ENCODE measurements at regions not wholly inside any gene's neighbourhood (a gene's known extent, or its start where the extent isn't known, plus 50 kb on each side); places are given as distances from the start of the nearest gene placed in this dataset.

DNA sequence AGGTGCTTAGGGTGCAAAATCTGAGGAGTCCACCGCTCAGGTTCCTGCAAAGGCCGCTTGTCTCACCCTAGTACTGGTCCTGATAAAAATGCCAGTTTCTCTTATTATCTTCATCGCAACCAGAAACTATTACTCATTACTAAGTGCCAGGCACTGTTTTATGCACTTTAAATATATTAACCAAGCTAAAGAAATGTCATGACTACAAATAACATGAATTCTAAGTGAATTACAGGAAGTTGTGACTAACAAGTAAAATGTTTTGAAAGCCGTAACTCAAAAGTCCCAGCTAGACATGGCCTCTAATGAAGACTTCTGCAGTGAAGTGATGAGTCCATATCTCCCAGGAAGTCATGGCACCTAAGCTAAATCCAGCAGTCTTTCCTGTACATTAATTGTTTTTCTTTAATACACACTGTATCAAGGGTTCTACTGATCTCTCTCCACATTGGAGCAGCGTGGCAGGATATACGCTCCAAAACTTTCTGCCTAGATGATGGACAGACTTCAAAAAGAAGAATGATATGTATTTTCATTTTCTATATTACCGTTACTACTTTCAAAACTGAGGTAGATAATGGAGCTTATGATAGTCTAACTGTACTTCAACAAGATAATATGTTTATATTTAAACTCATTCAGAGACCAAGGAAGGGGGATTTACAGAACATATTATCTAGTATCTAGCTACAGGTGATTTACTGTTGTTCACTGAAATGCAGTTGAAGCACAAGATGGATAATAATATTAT lies 117.3 kb upstream of the ARID2 start:
- no peaks in the 10 kb centered on the region for H3K4me1 ChIP-seq (ENCODE audit: low read length)
- H3K36me3 ChIP-seq (replicated peaks; ENCODE audit: low read depth, low read length) = no peaks in the 10 kb centered on the region
- H3K9me3 ChIP-seq (ENCODE audit: insufficient read depth, low read length) = no peaks in the 10 kb centered on the region
- TF ChIP-seq EZH2phosphoT487 (IDR thresholded peaks at IDR 0.05; ENCODE audit: low read depth) = no peak
- TF ChIP-seq, protein P1, sequence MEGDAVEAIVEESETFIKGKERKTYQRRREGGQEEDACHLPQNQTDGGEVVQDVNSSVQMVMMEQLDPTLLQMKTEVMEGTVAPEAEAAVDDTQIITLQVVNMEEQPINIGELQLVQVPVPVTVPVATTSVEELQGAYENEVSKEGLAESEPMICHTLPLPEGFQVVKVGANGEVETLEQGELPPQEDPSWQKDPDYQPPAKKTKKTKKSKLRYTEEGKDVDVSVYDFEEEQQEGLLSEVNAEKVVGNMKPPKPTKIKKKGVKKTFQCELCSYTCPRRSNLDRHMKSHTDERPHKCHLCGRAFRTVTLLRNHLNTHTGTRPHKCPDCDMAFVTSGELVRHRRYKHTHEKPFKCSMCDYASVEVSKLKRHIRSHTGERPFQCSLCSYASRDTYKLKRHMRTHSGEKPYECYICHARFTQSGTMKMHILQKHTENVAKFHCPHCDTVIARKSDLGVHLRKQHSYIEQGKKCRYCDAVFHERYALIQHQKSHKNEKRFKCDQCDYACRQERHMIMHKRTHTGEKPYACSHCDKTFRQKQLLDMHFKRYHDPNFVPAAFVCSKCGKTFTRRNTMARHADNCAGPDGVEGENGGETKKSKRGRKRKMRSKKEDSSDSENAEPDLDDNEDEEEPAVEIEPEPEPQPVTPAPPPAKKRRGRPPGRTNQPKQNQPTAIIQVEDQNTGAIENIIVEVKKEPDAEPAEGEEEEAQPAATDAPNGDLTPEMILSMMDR (IDR thresholded peaks at IDR 0.05; ENCODE audit: low read depth, low read length) = no peak
- no peaks in the 10 kb centered on the region for H3K79me2 ChIP-seq (ENCODE audit: low read length)
- no peak overlapping the region for H3K27ac ChIP-seq (ENCODE audit: low read length)
- no peak overlapping the region for H3K9ac ChIP-seq (ENCODE audit: low read length)
- H4K20me1 ChIP-seq (ENCODE audit: insufficient read depth, low read length) = no peaks in the 10 kb centered on the region
- no peak overlapping the region for H2AFZ ChIP-seq (ENCODE audit: low read depth, low read length)
- no peak overlapping the region for H3K4me2 ChIP-seq (ENCODE audit: low read length)
- peaks cover 14% of the 10 kb centered on the region; the same call in 1 of the 2 replicates for H3K27me3 ChIP-seq (ENCODE audit: low read depth, low read length)
- H3K4me3 ChIP-seq (ENCODE audit: low read length) = no peak overlapping the region

DNA sequence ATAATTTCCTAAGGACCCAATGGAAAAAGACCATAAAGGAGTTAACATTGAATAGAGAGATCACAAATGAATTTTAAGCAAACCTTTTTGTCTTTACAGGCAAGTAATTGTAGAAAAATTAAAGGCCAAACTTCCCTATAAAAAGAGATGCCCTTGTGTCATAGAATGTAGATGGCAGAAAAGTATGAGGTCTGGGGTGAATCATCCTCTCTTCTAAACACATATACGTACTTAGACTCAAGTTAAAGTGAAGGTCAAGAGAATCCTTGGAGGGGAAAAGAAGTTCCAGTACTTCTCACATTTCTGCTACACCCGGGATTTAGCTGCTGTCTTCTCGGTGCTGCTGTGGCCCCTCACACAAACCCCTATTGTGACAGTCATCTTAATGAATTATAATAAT lies 116.2 kb upstream of the ARID2 start:
- Histone ChIP-seq H3K27ac (ENCODE audit: low read length) (no peak overlapping the region), H2AFZ (ENCODE audit: low read depth, low read length) (no peak overlapping the region), H3K4me2 (ENCODE audit: low read length) (no peak overlapping the region), H4K20me1 (ENCODE audit: insufficient read depth, low read length) (no peaks in the 10 kb centered on the region), H3K79me2 (ENCODE audit: low read length) (no peaks in the 10 kb centered on the region), H3K27me3 (ENCODE audit: low read depth, low read length) (peaks cover 14% of the 10 kb centered on the region; the same call in 1 of the 2 replicates), H3K9me3 (ENCODE audit: insufficient read depth, low read length) (no peaks in the 10 kb centered on the region), H3K4me1 (ENCODE audit: low read length) (peaks cover 2% of the 10 kb centered on the region; the same call in 1 of the 2 replicates), H3K36me3 (replicated peaks; ENCODE audit: low read depth, low read length) (peaks cover 2% of the 10 kb centered on the region), H3K9ac (ENCODE audit: low read length) (no peak overlapping the region), H3K4me3 (ENCODE audit: low read length) (no peak overlapping the region)
- TF ChIP-seq, protein P1 (IDR thresholded peaks at IDR 0.05; ENCODE audit: low read depth, low read length) = no peak
- no peak for TF ChIP-seq EZH2phosphoT487 (IDR thresholded peaks at IDR 0.05; ENCODE audit: low read depth)

DNA sequence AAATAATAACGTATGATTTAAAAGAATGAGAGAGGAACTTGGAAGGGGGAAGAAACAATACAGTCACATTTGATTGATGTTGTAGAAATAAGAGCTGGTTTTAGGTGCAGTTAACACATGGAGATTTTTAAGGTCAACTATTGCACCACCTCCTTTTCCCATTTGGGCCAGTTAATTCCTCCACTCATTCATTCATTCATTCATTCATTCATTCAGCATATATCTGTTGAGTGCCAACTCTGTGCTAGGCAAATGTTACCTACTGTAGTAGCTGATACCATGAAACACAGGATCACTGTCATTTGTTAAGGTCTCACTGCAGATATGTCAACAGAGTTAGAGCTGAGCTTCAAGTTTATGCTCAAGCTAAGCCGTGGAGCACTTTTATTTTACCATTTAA lies 115.7 kb upstream of the ARID2 start:
- H4K20me1 ChIP-seq (ENCODE audit: insufficient read depth, low read length) = no peaks in the 10 kb centered on the region
- H3K27me3 ChIP-seq (ENCODE audit: low read depth, low read length) = peaks cover 14% of the 10 kb centered on the region; the same call in 1 of the 2 replicates
- peaks cover 2% of the 10 kb centered on the region for H3K36me3 ChIP-seq (replicated peaks; ENCODE audit: low read depth, low read length)
- no peak overlapping the region for H3K27ac ChIP-seq (ENCODE audit: low read length)
- H3K4me2 ChIP-seq (ENCODE audit: low read length) = no peak overlapping the region
- TF ChIP-seq, protein P1 (IDR thresholded peaks at IDR 0.05; ENCODE audit: low read depth, low read length) = no peak
- no peak for TF ChIP-seq EZH2phosphoT487 (IDR thresholded peaks at IDR 0.05; ENCODE audit: low read depth)
- peaks cover 3% of the 10 kb centered on the region; the same call in 1 of the 2 replicates for H3K4me1 ChIP-seq (ENCODE audit: low read length)
- no peaks in the 10 kb centered on the region for H3K79me2 ChIP-seq (ENCODE audit: low read length)
- H3K4me3 ChIP-seq (ENCODE audit: low read length) = no peak overlapping the region
- H3K9ac ChIP-seq (ENCODE audit: low read length) = no peak overlapping the region
- no peaks in the 10 kb centered on the region for H3K9me3 ChIP-seq (ENCODE audit: insufficient read depth, low read length)
- H2AFZ ChIP-seq (ENCODE audit: low read depth, low read length) = no peak overlapping the region

DNA sequence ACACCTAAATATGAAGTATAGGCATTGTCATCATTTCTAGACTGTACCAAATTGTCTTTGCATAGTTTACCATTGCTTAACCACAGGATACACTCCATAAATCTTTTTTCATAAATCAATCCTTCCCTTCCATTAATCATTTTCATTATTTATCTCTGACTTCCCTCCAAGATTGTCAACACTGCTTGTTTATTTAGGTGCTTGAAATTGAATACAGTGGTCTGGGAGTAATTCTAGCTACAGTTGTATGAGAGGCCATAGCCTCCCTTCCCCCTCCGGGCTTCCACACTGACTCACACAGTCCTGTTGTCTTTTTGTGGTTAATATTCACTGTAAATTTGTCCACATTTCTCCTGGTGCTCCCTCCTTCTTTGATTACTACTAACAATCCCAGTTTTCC lies 114.2 kb upstream of the ARID2 start:
- H3K79me2 ChIP-seq (ENCODE audit: low read length) = no peaks in the 10 kb centered on the region
- no peak overlapping the region for H3K27ac ChIP-seq (ENCODE audit: low read length)
- H3K9ac ChIP-seq (ENCODE audit: low read length) = no peak overlapping the region
- peaks cover 2% of the 10 kb centered on the region for H3K36me3 ChIP-seq (replicated peaks; ENCODE audit: low read depth, low read length)
- no peak overlapping the region for H3K4me2 ChIP-seq (ENCODE audit: low read length)
- H4K20me1 ChIP-seq (ENCODE audit: insufficient read depth, low read length) = no peaks in the 10 kb centered on the region
- no peak overlapping the region for H2AFZ ChIP-seq (ENCODE audit: low read depth, low read length)
- peaks cover 3% of the 10 kb centered on the region; the same call in 1 of the 2 replicates for H3K4me1 ChIP-seq (ENCODE audit: low read length)
- TF ChIP-seq, protein P1 (IDR thresholded peaks at IDR 0.05; ENCODE audit: low read depth, low read length) = no peak
- no peak for TF ChIP-seq EZH2phosphoT487 (IDR thresholded peaks at IDR 0.05; ENCODE audit: low read depth)
- peaks cover 14% of the 10 kb centered on the region; the same call in 1 of the 2 replicates for H3K27me3 ChIP-seq (ENCODE audit: low read depth, low read length)
- H3K9me3 ChIP-seq (ENCODE audit: insufficient read depth, low read length) = no peaks in the 10 kb centered on the region
- no peak overlapping the region for H3K4me3 ChIP-seq (ENCODE audit: low read length)
